Stimulated activated CD4-positive, alpha-beta T cell treated with anti-CD3 and anti-CD28 coated beads, Interleukin-1b, Interleukin-23, amount 100 ng/mL, for 4 hours (primary cell): ENCODE measurements at regions not wholly inside any gene's neighbourhood (a gene's known extent, or its start where the extent isn't known, plus 50 kb on each side); places are given as distances from the start of the nearest gene placed in this dataset.
"Not testable (repeated sequence)": the region's sequence is repeated elsewhere in the genome, so short reads cannot be mapped to it uniquely, and the experiment has no call there.

ENCODE experiments used
- DNase-seq, 2 donors: peaks; one replicate each; pipeline ENCODE4 v3.0.0-alpha.2; 2020; ENCODE audit warnings: low read depth in 2 of 2

- DNase-seq = no peak
Measured at GRCh38 chrY:18951019-18951418, 177.5 kb upstream of the HSFY2 start.

- DNase-seq = no peak
Measured at GRCh38 chrY:18936831-18937230, 163.3 kb upstream of the HSFY2 start.

- DNase-seq = no peak
Measured at GRCh38 chrY:18919256-18919655, 145.7 kb upstream of the HSFY2 start.

GRCh38 chrY:18912846-18913245 lies 139.3 kb upstream of the HSFY2 start:
- no peak for DNase-seq

- DNase-seq = no peak
Measured at GRCh38 chrY:18909846-18910245, 136.3 kb upstream of the HSFY2 start.

GRCh38 chrY:18906198-18906597 lies 132.7 kb upstream of the HSFY2 start:
- DNase-seq = not testable (repeated sequence)

GRCh38 chrY:18904296-18904695 lies 130.8 kb upstream of the HSFY2 start:
- no peak for DNase-seq

- no peak for DNase-seq
Measured at GRCh38 chrY:18891994-18892393, 118.5 kb upstream of the HSFY2 start.

- no peak for DNase-seq
Measured at GRCh38 chrY:18889548-18889947, 116.0 kb upstream of the HSFY2 start.

- no peak for DNase-seq
Measured at GRCh38 chrY:18884748-18885147, 111.2 kb upstream of the HSFY2 start.

GRCh38 chrY:18869145-18869544 lies 95.6 kb upstream of the HSFY2 start:
- DNase-seq = not testable (repeated sequence)

- not testable (repeated sequence) for DNase-seq
Measured at GRCh38 chrY:18866887-18867551, 93.5 kb upstream of the HSFY2 start.

- not testable (repeated sequence) for DNase-seq
Measured at GRCh38 chrY:18860856-18861255, 87.3 kb upstream of the HSFY2 start.

- DNase-seq = not testable (repeated sequence)
Measured at GRCh38 chrY:18858484-18859191, 85.1 kb upstream of the HSFY2 start.

- not testable (repeated sequence) for DNase-seq
Measured at GRCh38 chrY:18855184-18855583, 81.6 kb upstream of the HSFY2 start.

- not testable (repeated sequence) for DNase-seq
Measured at GRCh38 chrY:18853323-18853722, 79.8 kb upstream of the HSFY2 start.

GRCh38 chrY:18836643-18837042 lies 63.1 kb upstream of the HSFY2 start:
- not testable (repeated sequence) for DNase-seq
